ENCODE measurements at regions not wholly inside any gene's neighbourhood (a gene's known extent, or its start where the extent isn't known, plus 50 kb on each side); places are given as distances from the start of the nearest gene placed in this dataset.

DNA sequence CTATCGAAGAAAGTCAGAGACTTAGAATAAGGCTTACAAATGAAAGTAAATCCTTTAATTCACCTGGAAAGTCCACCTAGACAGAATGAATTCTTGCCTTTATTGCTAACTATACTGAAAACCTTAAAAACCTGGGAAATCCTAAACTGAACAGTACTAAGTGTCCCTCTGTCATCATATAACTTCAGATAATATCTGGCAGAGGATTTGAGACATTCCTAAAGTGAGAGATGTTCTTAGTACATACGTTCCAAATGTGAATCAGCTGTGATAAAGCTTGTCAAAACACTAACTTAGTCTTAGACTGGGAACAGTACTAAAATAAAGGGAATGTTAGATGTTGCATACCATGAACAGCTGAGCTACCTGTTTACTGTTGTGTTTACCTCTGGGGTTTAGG is 121.7 kb downstream of the TNFSF18 start:
- CTCF ChIA-PET, result interaction anchor here (0.7 to 1.8 kb wide), 3 partner anchors 11 to 273 kb away, joined by 3 to 6 read pairs (median 5); no protein-coding TSS in a partner anchor
- Histone ChIP-seq H3K27me3 (ENCODE audit: control insufficient read depth, insufficient read depth, low read length) (no peaks in the 10 kb centered on the region), H3K23ac (ENCODE audit: low read depth, low read length) (peak overlapping the region; percentile 19; the same call in 1 of the 2 replicates), H3K4me2 (ENCODE audit: low read depth, low read length) (peak overlapping the region; percentile 23; the same call in 1 of the 2 replicates), H2BK120ac (ENCODE audit: low read depth, low read length) (peak overlapping the region; percentile 99), H2BK5ac (ENCODE audit: low read depth, low read length, poor library complexity, severe bottlenecking) (peak overlapping the region; percentile 100), H3K36me3 (ENCODE audit: control insufficient read depth, insufficient read depth, low read length) (no peaks in the 10 kb centered on the region; the same call in 1 of the 2 replicates), H3K14ac (replicated peaks; ENCODE audit: low read depth, low read length) (peak overlapping the region; percentile 53; the same call in 1 of the 2 replicates), H2BK15ac (ENCODE audit: low read depth, low read length) (peak overlapping the region; percentile 80; the same call in 1 of the 3 replicates), H3K79me1 (ENCODE audit: low read depth in 1 of 2, low read length in 2 of 2) (peaks cover 9 to 19% of the 10 kb centered on the region in 2 experiments; a peak in 3 of 4 replicates), H3K9ac (ENCODE audit: low read depth, low read length) (no peak overlapping the region; the same call in 1 of the 2 replicates), H3K9me1 (ENCODE audit: insufficient read depth, low read length) (peaks cover 13% of the 10 kb centered on the region), H4K91ac (ENCODE audit: insufficient read depth, low read depth, low read length) (peak overlapping the region; percentile 93), H3K9me3 (ENCODE audit: control insufficient read depth, insufficient read depth, low read length) (no peaks in the 10 kb centered on the region), H3K4me3 (ENCODE audit: insufficient read depth, low read depth, low read length) (no peak overlapping the region), H3K56ac (ENCODE audit: extremely low read depth, insufficient read depth, low read length) (peak overlapping the region; percentile 94), H4K5ac (ENCODE audit: low read depth, low read length) (peak overlapping the region; percentile 55), H2BK20ac (ENCODE audit: low read depth, low read length) (peak overlapping the region; percentile 83), H3K27ac (ENCODE audit: insufficient read depth, low read length) (peak overlapping the region; percentile 77), H3K4ac (ENCODE audit: low read depth, low read length) (peak overlapping the region; percentile 95), H4K8ac (ENCODE audit: low read depth in 2 of 2, low read length in 2 of 2) (peak overlapping the region; percentile 78 to 96; a peak in 3 of 4 replicates), H2AFZ (replicated peaks; ENCODE audit: low read length, poor library complexity) (no peak overlapping the region), H3K18ac (ENCODE audit: low read depth, low read length) (peak overlapping the region; percentile 88), H4K20me1 (ENCODE audit: insufficient read depth, low read length) (no peaks in the 10 kb centered on the region), H2AK5ac (ENCODE audit: low read depth, low read length) (0 out of 2 replicates have a peak overlapping the region, but pooled peaks have one; percentile 20), H3K4me1 (ENCODE audit: control insufficient read depth, insufficient read depth, low read length) (peaks cover 18% of the 10 kb centered on the region), H2AK9ac (replicated peaks; ENCODE audit: low read depth, low read length, poor library complexity) (no peak overlapping the region)
- TF ChIP-seq RAD21 (IDR thresholded peaks at IDR 0.05; ENCODE audit: low read length), result no peak
- 0 out of 2 replicates have a peak, but pooled peaks have one; percentile 20 for TF ChIP-seq CEBPB (IDR thresholded peaks at IDR 0.05; ENCODE audit: low read depth, low read length)
- POLR2A ChIA-PET (ENCODE audit: unreplicated experiment), result interaction anchor here (1.4 to 2.4 kb wide), 2 partner anchors 11 to 19 kb away, joined by 4 to 7 read pairs; no protein-coding TSS in a partner anchor
- in situ Hi-C loops (cut with MboI; ENCODE audit: low sequenced_read_pairs), result no loop called here
- no CpG with 5 or more reads among the region's 2 CpGs for WGBS, 2 experiments (ENCODE audit: extremely low coverage in 2 of 2, insufficient read length in 1 of 2)
- no TSS peak for BruUV-seq (replicated peaks)
- intact Hi-C loops (cut with micrococcal nuclease), result no loop called here
- peak; percentile 19 for ATAC-seq (ENCODE audit: low read depth)
- dilution Hi-C loops (cut with HindIII; ENCODE audit: low sequenced_read_pairs, unreplicated experiment), result no loop called here
- DNase-seq, result peak; percentile 87

Measured in IMR-90 (cell line).